Thoracic aorta (tissue), 2 donors: ENCODE measurements at regions not wholly inside any gene's neighbourhood (a gene's known extent, or its start where the extent isn't known, plus 50 kb on each side); places are given as distances from the start of the nearest gene placed in this dataset.

Experiments used
- ATAC-seq: fragments of 150-250 bp; one replicate; pipeline ENCODE4 v1.8.0; 2017; ENCODE audit warnings: low read depth; ENCODE audit not compliant: insufficient number of reproducible peaks, low FRiP score
- DNase-seq: peaks from one replicate; pipeline ENCODE4 v3.0.0-alpha.2; 2020; ENCODE audit warnings: low spot score
- H3K27ac ChIP-seq, 2 donors: fragments of 200-600 bp; sonication (generic); 1 replicate in 1 of 2; 2 replicates in 1 of 2; pipeline ENCODE4 v1.5.1; 2016; ENCODE audit warnings: mild to moderate bottlenecking in 2 of 2, moderate library complexity in 2 of 2
- H3K27me3 ChIP-seq: fragments of 200-600 bp; sonication (generic); replicated peaks from 2 replicates; pipeline ENCODE4 v1.6.0; 2016; ENCODE audit warnings: mild to moderate bottlenecking; ENCODE audit not compliant: insufficient read depth
- H3K36me3 ChIP-seq: fragments of 200-600 bp; sonication (generic); one replicate; pipeline ENCODE4 v1.5.1; 2016
- H3K4me1 ChIP-seq, 2 donors: fragments of 200-600 bp; sonication (generic); 1 replicate in 1 of 2; 2 replicates in 1 of 2; pipeline versions ENCODE4 v1.5.1 to v1.6.0; 2016; ENCODE audit warnings: low read depth in 2 of 2, mild to moderate bottlenecking in 1 of 2; ENCODE audit not compliant: control insufficient read depth in 1 of 2
- H3K4me3 ChIP-seq: fragments of 200-600 bp; sonication (generic); 2 replicates; pipeline ENCODE4 v1.5.1; 2016; ENCODE audit warnings: mild to moderate bottlenecking
- H3K9me3 ChIP-seq: fragments of 200-600 bp; sonication (generic); 2 replicates; pipeline ENCODE4 v1.5.1; 2016
- TF ChIP-seq, protein P1 (sequence below): fragments of 200-600 bp; sonication (generic); IDR thresholded peaks from one replicate; pipeline ENCODE4 v1.5.1; 2019; ENCODE audit warnings: antibody characterized with exemption

DNA sequence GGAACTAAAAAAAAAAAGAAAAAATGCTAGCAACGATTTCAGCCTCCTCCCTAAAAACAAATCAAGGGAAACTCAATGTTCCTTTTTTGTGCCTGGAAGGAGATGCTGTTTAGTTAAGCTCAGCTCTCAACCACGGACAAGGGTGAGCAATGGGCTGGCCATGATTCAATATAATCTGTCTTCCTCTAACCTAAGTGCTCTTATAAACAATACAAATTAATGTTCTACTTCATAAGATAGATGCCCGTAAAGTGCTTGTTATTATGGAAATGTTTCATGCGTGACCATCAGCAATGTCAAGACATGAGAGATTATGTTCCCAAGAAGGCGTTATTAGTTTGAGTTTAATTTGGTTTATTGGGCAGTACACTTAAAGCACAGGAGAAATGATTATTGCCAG, 320.3 kb downstream of the SFMBT2 start:
- ATAC-seq, result no peak
- DNase-seq, result no peak
- H3K27ac ChIP-seq, result no peak overlapping the region
- H3K4me1 ChIP-seq, result no peaks in the 10 kb centered on the region
- H3K9me3 ChIP-seq, result no peaks in the 10 kb centered on the region
- no peak overlapping the region for H3K4me3 ChIP-seq
- TF ChIP-seq, protein P1, sequence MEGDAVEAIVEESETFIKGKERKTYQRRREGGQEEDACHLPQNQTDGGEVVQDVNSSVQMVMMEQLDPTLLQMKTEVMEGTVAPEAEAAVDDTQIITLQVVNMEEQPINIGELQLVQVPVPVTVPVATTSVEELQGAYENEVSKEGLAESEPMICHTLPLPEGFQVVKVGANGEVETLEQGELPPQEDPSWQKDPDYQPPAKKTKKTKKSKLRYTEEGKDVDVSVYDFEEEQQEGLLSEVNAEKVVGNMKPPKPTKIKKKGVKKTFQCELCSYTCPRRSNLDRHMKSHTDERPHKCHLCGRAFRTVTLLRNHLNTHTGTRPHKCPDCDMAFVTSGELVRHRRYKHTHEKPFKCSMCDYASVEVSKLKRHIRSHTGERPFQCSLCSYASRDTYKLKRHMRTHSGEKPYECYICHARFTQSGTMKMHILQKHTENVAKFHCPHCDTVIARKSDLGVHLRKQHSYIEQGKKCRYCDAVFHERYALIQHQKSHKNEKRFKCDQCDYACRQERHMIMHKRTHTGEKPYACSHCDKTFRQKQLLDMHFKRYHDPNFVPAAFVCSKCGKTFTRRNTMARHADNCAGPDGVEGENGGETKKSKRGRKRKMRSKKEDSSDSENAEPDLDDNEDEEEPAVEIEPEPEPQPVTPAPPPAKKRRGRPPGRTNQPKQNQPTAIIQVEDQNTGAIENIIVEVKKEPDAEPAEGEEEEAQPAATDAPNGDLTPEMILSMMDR, result no peak
- H3K36me3 ChIP-seq, result no peaks in the 10 kb centered on the region
- H3K27me3 ChIP-seq, result no peaks in the 10 kb centered on the region

DNA sequence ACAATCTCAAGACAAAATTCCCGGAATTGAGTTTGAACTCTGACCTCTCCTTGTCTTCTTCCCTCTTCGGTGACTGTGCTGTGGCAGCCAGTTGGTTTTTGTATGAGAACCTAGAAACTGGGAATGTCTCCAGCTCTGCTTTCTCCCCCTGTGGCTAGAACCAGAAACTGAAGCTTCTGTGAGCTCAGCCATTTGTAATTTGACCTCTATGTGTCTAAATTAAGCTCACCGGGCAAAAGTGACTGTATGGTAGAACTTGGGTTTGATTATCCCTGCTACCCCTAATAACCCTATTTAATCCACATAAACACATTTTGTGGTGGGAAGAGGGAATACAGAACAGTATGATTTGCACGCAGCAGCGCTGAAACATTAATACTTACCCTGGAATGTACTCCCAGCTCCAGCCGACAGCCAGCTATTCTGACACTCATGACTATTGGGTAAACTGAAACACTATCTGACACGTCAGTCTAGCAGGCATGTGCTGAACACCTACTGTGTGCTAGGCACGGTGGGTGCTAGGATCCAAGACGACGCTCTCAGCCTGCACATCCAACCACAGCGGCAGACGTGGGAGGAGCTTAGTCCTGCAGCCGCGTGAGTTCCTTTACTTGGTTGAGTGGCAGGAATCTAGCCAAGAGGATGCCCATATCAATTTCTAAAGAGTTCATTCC, 324.8 kb downstream of the SFMBT2 start:
- Histone ChIP-seq H3K27ac (no peak overlapping the region), H3K27me3 (no peaks in the 10 kb centered on the region), H3K4me3 (no peak overlapping the region), H3K9me3 (no peaks in the 10 kb centered on the region), H3K36me3 (no peaks in the 10 kb centered on the region), H3K4me1 (no peaks in the 10 kb centered on the region)
- TF ChIP-seq, protein P1, result no peak
- DNase-seq (no peak), ATAC-seq (no peak)

DNA sequence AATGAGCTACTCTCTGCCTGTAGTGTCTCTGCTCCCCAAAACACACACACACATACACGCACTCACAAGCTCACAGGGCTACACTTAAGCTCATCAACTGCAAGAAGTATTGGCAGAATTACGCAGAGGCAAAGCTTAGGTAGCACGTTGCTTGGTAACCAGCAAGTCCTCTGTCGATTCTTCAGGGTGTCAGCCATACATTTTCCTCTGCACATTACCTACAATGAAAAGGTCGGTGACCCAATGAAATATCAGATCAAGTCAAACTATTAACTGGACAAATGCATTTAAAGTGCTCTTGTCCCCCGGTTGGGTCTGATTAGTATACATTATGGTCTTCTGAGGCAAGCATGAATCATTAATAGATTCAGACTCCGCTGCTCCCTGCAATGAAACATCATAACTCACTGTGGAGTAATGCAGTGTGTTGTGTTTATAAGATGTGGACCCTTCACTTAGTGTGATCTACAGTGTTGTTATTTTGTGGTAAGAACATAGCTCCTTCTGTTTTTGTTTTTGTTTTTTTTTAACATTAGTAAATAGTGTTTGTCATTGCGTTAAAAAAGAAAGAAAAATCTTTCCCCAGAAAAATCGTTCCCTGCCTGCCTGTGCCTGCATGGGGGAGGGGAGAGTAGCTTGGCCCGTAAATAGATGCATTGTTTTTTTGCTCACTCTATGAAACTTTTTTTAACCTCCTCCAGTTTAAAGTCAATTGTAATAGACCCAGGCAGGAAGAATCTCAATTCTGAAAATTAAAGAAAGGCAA, 325.5 kb downstream of the SFMBT2 start:
- Histone ChIP-seq H3K4me1 (no peaks in the 10 kb centered on the region), H3K36me3 (no peaks in the 10 kb centered on the region), H3K9me3 (no peaks in the 10 kb centered on the region), H3K27me3 (no peaks in the 10 kb centered on the region), H3K4me3 (no peak overlapping the region), H3K27ac (no peak overlapping the region)
- DNase-seq, result no peak
- TF ChIP-seq, protein P1, result no peak
- no peak for ATAC-seq

DNA sequence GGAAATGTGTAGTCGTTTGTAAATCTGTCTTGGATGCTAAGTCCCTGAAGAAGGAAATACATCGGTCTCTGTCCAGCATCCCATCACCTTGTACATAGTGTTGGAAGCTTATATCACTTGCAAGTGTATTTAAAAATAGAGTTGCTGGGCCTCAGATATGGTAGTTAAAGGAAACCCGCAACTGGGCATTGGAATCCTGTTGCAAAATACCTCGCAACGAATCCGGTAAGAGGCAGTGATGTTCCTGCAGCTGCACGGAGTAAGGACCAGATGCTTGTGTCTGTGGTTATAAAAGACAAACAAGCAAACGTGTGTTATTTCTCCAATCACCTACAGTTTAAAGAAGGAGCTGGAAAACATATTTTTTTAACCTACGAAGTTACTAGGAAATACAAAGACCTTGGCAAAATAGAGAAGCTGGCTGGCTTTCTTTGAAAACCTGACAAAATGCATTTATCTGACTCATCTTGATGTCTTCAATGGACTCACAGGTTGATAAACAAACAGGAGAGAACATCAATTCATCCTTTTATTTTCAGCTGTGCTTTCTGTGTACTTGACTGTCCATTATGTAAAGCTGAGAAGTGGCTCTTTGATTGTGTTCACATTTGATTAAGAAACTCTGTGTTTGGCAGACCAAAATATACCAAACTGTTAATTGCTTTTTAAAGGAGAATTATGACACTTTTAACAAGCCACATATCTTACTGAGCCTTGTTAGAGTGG, 326.4 kb downstream of the SFMBT2 start:
- no peak for DNase-seq
- Histone ChIP-seq H3K4me1 (no peaks in the 10 kb centered on the region), H3K27me3 (no peaks in the 10 kb centered on the region), H3K4me3 (no peak overlapping the region), H3K27ac (no peak overlapping the region), H3K36me3 (no peaks in the 10 kb centered on the region), H3K9me3 (no peaks in the 10 kb centered on the region)
- TF ChIP-seq, protein P1, result no peak
- no peak for ATAC-seq

DNA sequence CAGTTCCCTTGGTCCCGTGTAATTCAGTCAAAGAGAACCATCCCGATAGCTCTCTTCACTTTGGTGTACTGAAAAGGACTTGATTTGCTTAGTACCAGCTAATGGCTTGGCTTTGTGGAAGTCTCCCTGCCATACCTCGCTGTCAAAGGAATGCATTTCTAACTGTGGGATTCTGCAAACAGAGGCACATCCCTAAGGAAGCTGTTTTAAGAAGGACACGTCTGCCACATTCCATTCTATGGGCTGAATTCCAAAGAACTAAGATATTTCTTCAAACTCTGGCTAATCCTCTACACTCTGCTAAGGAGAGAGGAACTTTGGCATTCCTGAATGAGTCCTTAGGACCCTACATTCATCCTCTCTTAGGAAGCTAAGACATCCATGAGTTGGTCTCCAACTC, 327.9 kb downstream of the SFMBT2 start:
- H3K9me3 ChIP-seq, result no peaks in the 10 kb centered on the region
- no peak overlapping the region for H3K27ac ChIP-seq
- H3K4me3 ChIP-seq, result no peak overlapping the region
- DNase-seq (no peak), ATAC-seq (no peak)
- H3K4me1 ChIP-seq, result no peaks in the 10 kb centered on the region
- TF ChIP-seq, protein P1, result no peak
- no peaks in the 10 kb centered on the region for H3K27me3 ChIP-seq
- H3K36me3 ChIP-seq, result no peaks in the 10 kb centered on the region
